H1 (cell line): ENCODE measurements at regions not wholly inside any gene's neighbourhood (a gene's known extent, or its start where the extent isn't known, plus 50 kb on each side); places are given as distances from the start of the nearest gene placed in this dataset.

ENCODE experiments used
- CTCF ChIA-PET: fragments of 300-600 bp; sonication (Branson Sonifier 250); formaldehyde crosslinking; loops from one replicate; lab custom pipeline; 2021; ENCODE audit not compliant: partially characterized antibody; lab: Charles Lee
- POLR2A ChIA-PET: fragments of 300-600 bp; sonication (Branson Sonifier 250); formaldehyde crosslinking; loops from one replicate; lab custom pipeline; 2021; ENCODE audit warnings: inconsistent platforms; ENCODE audit not compliant: partially characterized antibody; lab: Charles Lee
- DNase-seq, 2 experiments: peaks; one replicate each; pipeline versions ENCODE4 v3.0.0 to v3.0.0-alpha.2; 2010 to 2022; ENCODE audit warnings: low spot score in 2 of 2, low read depth in 1 of 2, mixed read lengths in 1 of 2
- FAIRE-seq: peaks from 2 replicates; lab custom pipeline; 2011; peaks lifted over from hg19 to GRCh38; lab: Jason Lieb, UNC
- H2AFZ ChIP-seq: 2 replicates; pipeline ENCODE4 v1.8.1; 2012; ENCODE audit warnings: low read length, inconsistent platforms
- H2AK5ac ChIP-seq: 2 replicates; pipeline ENCODE4 v1.6.1; 2013; ENCODE audit warnings: low read depth, low read length
- H2BK120ac ChIP-seq: replicated peaks from 2 replicates; pipeline ENCODE3; 2013; ENCODE audit warnings: low read depth, low read length, inconsistent platforms
- H2BK12ac ChIP-seq: 2 replicates; pipeline ENCODE4 v1.6.1; 2013; ENCODE audit warnings: low read depth, low read length
- H2BK15ac ChIP-seq: 2 replicates; pipeline ENCODE4 v1.6.1; 2013; ENCODE audit warnings: low read length
- H2BK20ac ChIP-seq: 2 replicates; pipeline ENCODE4 v1.6.1; 2013; ENCODE audit warnings: low read length
- H2BK5ac ChIP-seq: 2 replicates; pipeline ENCODE4 v1.6.1; 2013; ENCODE audit warnings: low read depth, low read length
- H3K14ac ChIP-seq: 2 replicates; pipeline ENCODE4 v1.6.1; 2013; ENCODE audit warnings: inconsistent platforms; ENCODE audit not compliant: insufficient read length
- H3K18ac ChIP-seq: 2 replicates; pipeline ENCODE4 v1.6.1; 2013; ENCODE audit warnings: low read length; ENCODE audit errors: extremely low read depth
- H3K23ac ChIP-seq: 2 replicates; pipeline ENCODE4 v1.6.1; 2013; ENCODE audit warnings: inconsistent platforms; ENCODE audit not compliant: insufficient read length
- H3K23me2 ChIP-seq: 2 replicates; pipeline ENCODE4 v1.6.1; 2013; ENCODE audit warnings: low read depth, low read length
- H3K27ac ChIP-seq: 2 replicates; pipeline ENCODE4 v1.6.1; 2011; ENCODE audit warnings: low read depth, low read length, inconsistent platforms
- H3K27me3 ChIP-seq, 4 experiments: replicated peaks in 1 of 4; 1 replicate in 1 of 4; 2 replicates in 3 of 4; pipeline versions ENCODE4 v1.6.1 to v1.8.1; 2011 to 2013; ENCODE audit warnings: low read length in 3 of 4, mild to moderate bottlenecking in 3 of 4, inconsistent platforms in 2 of 4, mixed read lengths in 2 of 4, moderate library complexity in 1 of 4; ENCODE audit not compliant: control insufficient read depth in 3 of 4, insufficient read depth in 3 of 4; ENCODE audit errors: extremely low read depth in 1 of 4
- H3K36me3 ChIP-seq, 4 experiments: 2 replicates each; pipeline versions ENCODE4 v1.6.1 to v1.8.1; 2011 to 2013; ENCODE audit warnings: mild to moderate bottlenecking in 4 of 4, low read length in 3 of 4, moderate library complexity in 2 of 4, control low read depth in 1 of 4, inconsistent platforms in 1 of 4; ENCODE audit not compliant: insufficient read depth in 4 of 4, control insufficient read depth in 2 of 4
- H3K4ac ChIP-seq: replicated peaks from 2 replicates; pipeline ENCODE3; 2013; ENCODE audit warnings: low read length, low read depth, mixed read lengths, inconsistent platforms; ENCODE audit not compliant: insufficient read length
- H3K4me1 ChIP-seq, 4 experiments: replicated peaks in 1 of 4; 1 replicate in 1 of 4; 2 replicates in 3 of 4; pipeline versions ENCODE4 v1.6.1 to v1.8.1; 2011 to 2013; ENCODE audit warnings: low read length in 3 of 4, inconsistent platforms in 2 of 4, mixed read lengths in 1 of 4; ENCODE audit not compliant: insufficient read depth in 4 of 4, control insufficient read depth in 3 of 4
- H3K4me2 ChIP-seq, 2 experiments: 2 replicates each; pipeline versions ENCODE4 v1.6.1 to v1.8.1; 2011 to 2013; ENCODE audit warnings: low read depth in 2 of 2, low read length in 2 of 2, control low read depth in 1 of 2, inconsistent platforms in 1 of 2, mild to moderate bottlenecking in 1 of 2; ENCODE audit not compliant: insufficient read depth in 1 of 2
- H3K4me3 ChIP-seq, 4 experiments: fragments of 200-600, 300-600 bp in 1 of 4; sonication (generic), shearing (Covaris generic), sonication (Bioruptor Twin) in 1 of 4; 2 replicates each; pipeline versions ENCODE4 v1.5.1 to v1.8.1; 2011 to 2016; ENCODE audit warnings: low read length in 4 of 4, low read depth in 3 of 4, control low read depth in 2 of 4, inconsistent platforms in 2 of 4, mild to moderate bottlenecking in 2 of 4, mixed read lengths in 1 of 4, moderate library complexity in 1 of 4; ENCODE audit not compliant: insufficient read depth in 2 of 4; ENCODE audit errors: extremely low read depth in 1 of 4
- H3K56ac ChIP-seq: replicated peaks from 2 replicates; pipeline ENCODE3; 2013; ENCODE audit warnings: low read depth, mild to moderate bottlenecking, mixed read lengths, low read length, inconsistent platforms; ENCODE audit not compliant: insufficient read length
- H3K79me1 ChIP-seq: 2 replicates; pipeline ENCODE4 v1.6.1; 2013; ENCODE audit warnings: low read depth, low read length, control low read depth
- H3K79me2 ChIP-seq, 2 experiments: 2 replicates each; pipeline versions ENCODE4 v1.6.1 to v1.8.1; 2012 to 2013; ENCODE audit warnings: low read length in 2 of 2, mild to moderate bottlenecking in 2 of 2, inconsistent platforms in 1 of 2; ENCODE audit not compliant: insufficient read depth in 2 of 2, control insufficient read depth in 1 of 2
- H3K9ac ChIP-seq, 4 experiments: replicated peaks in 1 of 4; 1 replicate in 1 of 4; 2 replicates in 3 of 4; pipeline versions ENCODE4 v1.6.1 to v1.8.1; 2011 to 2013; ENCODE audit warnings: low read depth in 3 of 4, low read length in 3 of 4, control low read depth in 2 of 4, mild to moderate bottlenecking in 2 of 4, moderate library complexity in 2 of 4, inconsistent platforms in 1 of 4; ENCODE audit errors: extremely low read depth in 1 of 4
- H3K9me3 ChIP-seq, 2 experiments: 2 replicates each; pipeline versions ENCODE4 v1.6.1 to v1.8.1; 2012 to 2013; ENCODE audit warnings: mild to moderate bottlenecking in 2 of 2, moderate library complexity in 2 of 2, control low read depth in 1 of 2, inconsistent platforms in 1 of 2, low read depth in 1 of 2, low read length in 1 of 2, mixed read lengths in 1 of 2; ENCODE audit not compliant: insufficient read depth in 2 of 2
- H4K20me1 ChIP-seq, 2 experiments: replicated peaks in 1 of 2; 2 replicates each; pipeline versions ENCODE3 to v1.8.1; 2011 to 2013; ENCODE audit warnings: inconsistent platforms in 2 of 2, low read length in 2 of 2, mild to moderate bottlenecking in 1 of 2; ENCODE audit not compliant: insufficient read depth in 2 of 2, control insufficient read depth in 1 of 2
- H4K5ac ChIP-seq: 2 replicates; pipeline ENCODE4 v1.6.1; 2013; ENCODE audit warnings: low read length, low read depth, mixed read lengths, inconsistent platforms; ENCODE audit not compliant: insufficient read length
- H4K8ac ChIP-seq: 2 replicates; pipeline ENCODE4 v1.8.0; 2013; ENCODE audit warnings: mild to moderate bottlenecking, moderate library complexity, low read length, inconsistent platforms; ENCODE audit not compliant: insufficient read depth; ENCODE audit errors: extremely low read depth
- H4K91ac ChIP-seq: replicated peaks from 2 replicates; pipeline ENCODE3; 2013; ENCODE audit warnings: low read length, mixed read lengths, inconsistent platforms; ENCODE audit not compliant: insufficient read length
- BACH1 ChIP-seq: IDR thresholded peaks from 2 replicates; pipeline ENCODE4 v1.6.1; 2012; ENCODE audit warnings: low read length, improper control_type of control experiment
- HDAC2 ChIP-seq, 2 experiments: fragments of 300-600 bp in 1 of 2; sonication (generic) in 1 of 2; IDR thresholded peaks; 2 replicates each; pipeline ENCODE4 v1.6.1; 2011 to 2012; ENCODE audit warnings: low read depth in 2 of 2, low read length in 2 of 2, mild to moderate bottlenecking in 2 of 2, moderate library complexity in 2 of 2, borderline replicate concordance in 1 of 2, inconsistent platforms in 1 of 2
- NANOG ChIP-seq: IDR thresholded peaks from 2 replicates; pipeline ENCODE4 v1.6.1; 2011; ENCODE audit warnings: low read length, low read depth, mild to moderate bottlenecking, inconsistent platforms; ENCODE audit not compliant: insufficient read depth, poor library complexity, severe bottlenecking
- WGBS, 2 experiments: shearing (Covaris generic) in 1 of 2; methylation state at CpG; one replicate each; pipeline versions ENCODE4 v1.1.6 to v1.1.7; 2013 to 2015; ENCODE audit warnings: low lambda C conversion rate in 2 of 2, mixed read lengths in 2 of 2, inconsistent platforms in 1 of 2, low coverage in 1 of 2, missing lambda C conversion rate in 1 of 2; ENCODE audit not compliant: insufficient replicate concordance in 2 of 2, insufficient coverage in 1 of 2, insufficient read length in 1 of 2; ENCODE audit errors: extremely low coverage in 1 of 2, missing lambda C conversion rate in 1 of 2; 5-methylcytosine and 5-hydroxymethylcytosine counted together
- TF ChIP-seq, protein P1 (sequence below): IDR thresholded peaks from 2 replicates; pipeline ENCODE4 v1.6.1; 2012; ENCODE audit warnings: inconsistent platforms

DNA sequence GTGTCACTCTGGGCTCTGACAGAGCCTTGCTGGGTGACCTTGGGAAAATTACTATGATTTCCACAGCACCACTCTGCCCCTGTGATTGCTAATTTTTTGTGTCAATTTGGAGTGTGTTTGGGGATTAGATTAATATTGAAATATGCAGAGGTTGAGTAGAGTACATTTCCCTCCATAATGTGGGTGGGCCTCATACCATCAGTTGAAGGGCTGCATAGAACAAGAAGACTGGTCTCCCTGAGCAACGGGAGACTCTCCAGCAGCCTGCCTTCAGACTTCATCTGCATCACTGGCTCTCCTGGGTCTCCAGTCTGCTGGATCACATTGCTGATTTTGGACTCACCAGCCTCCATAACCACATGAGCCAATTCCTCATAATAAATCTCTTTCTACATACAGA, 313.7 kb downstream of the TNS1 start:
- Histone ChIP-seq H3K27ac (no peak overlapping the region), H4K8ac (no peak overlapping the region), H3K36me3 (no peaks in the 10 kb centered on the region), H2BK12ac (no peak overlapping the region), H3K4me2 (no peak overlapping the region), H4K5ac (no peak overlapping the region), H3K79me2 (no peaks in the 10 kb centered on the region), H4K20me1 (no peaks in the 10 kb centered on the region), H3K9me3 (no peaks in the 10 kb centered on the region), H3K4me3 (no peak overlapping the region), H4K91ac (no peak overlapping the region), H3K23me2 (no peaks in the 10 kb centered on the region), H3K14ac (no peak overlapping the region), H3K27me3 (peaks cover 0 to 6% (median 3%) of the 10 kb centered on the region in 4 experiments; a peak in 3 of 7 replicates), H3K79me1 (no peaks in the 10 kb centered on the region), H3K4ac (no peak overlapping the region), H2BK20ac (no peak overlapping the region), H3K23ac (no peak overlapping the region), H2BK15ac (no peak overlapping the region), H2BK5ac (no peak overlapping the region), H3K56ac (no peak overlapping the region), H3K4me1 (no peaks in the 10 kb centered on the region), H2AK5ac (no peak overlapping the region), H2AFZ (no peak overlapping the region), H3K9ac (no peak overlapping the region), H3K18ac (no peak overlapping the region), H2BK120ac (no peak overlapping the region)
- ChIA-PET CTCF (no interaction called here), POLR2A (no interaction called here)
- FAIRE-seq = no peak
- WGBS, 2 experiments = 92% methylated on average over 1 of the region's 1 CpG; no CpG with 5 or more reads in 1 of the 2 experiments
- no peak for DNase-seq
- TF ChIP-seq BACH1 = no peak
- TF ChIP-seq, protein P1, sequence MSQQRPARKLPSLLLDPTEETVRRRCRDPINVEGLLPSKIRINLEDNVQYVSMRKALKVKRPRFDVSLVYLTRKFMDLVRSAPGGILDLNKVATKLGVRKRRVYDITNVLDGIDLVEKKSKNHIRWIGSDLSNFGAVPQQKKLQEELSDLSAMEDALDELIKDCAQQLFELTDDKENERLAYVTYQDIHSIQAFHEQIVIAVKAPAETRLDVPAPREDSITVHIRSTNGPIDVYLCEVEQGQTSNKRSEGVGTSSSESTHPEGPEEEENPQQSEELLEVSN = no peak
- no peak for TF ChIP-seq HDAC2 (IDR thresholded peaks at IDR 0.05; ENCODE audit: borderline replicate concordance in 1 of 2, low read depth in 2 of 2, low read length in 2 of 2)
- no peak for TF ChIP-seq NANOG
